ENCODE measurements at regions not wholly inside any gene's neighbourhood (a gene's known extent, or its start where the extent isn't known, plus 50 kb on each side); places are given as distances from the start of the nearest gene placed in this dataset.

DNA sequence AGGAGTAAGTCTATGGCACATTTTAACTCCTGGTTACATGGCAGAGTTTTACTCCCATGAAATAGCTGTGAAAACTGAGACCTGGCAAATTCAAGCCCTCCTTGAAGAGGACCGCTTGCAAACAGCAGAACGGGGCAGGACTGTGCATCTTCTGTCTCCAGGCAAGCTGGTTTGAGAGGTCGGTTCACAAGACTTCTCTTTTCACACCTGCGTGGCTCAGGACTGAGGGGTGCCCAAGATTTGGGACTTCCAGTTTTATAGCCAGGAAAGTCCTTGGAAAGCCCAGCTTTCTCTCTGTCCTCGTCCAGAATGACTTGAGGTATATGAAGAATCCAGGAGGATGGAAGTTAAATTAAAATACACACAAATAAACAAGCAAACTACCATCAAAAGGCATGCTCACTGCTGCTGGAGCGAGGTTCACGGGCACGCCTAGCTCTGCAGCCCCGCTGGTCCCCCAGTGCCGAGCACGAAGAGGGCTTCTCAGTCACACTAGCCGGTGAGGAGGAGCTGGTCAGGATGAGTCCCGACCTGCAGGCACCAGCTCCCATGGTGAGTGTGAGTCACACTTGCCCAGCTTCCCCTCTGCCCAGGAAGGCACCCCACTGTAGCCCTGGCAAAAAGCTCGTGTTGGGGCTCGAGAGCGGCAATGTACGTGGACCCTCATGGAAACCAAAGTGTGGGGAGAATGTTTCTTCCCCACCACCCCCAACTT is 1382.4 kb downstream of the BRD1 start:
- no peak overlapping the region for H3K27ac Mint-ChIP-seq
- no peaks in the 10 kb centered on the region for H3K9me3 Mint-ChIP-seq
- Histone ChIP-seq H3K27ac (ENCODE audit: low read depth, low read length) (no peak overlapping the region), H3K27me3 (ENCODE audit: insufficient read depth, low read length, poor library complexity, severe bottlenecking) (no peaks in the 10 kb centered on the region), H3K9me3 (ENCODE audit: low read length) (no peaks in the 10 kb centered on the region), H3K36me3 (ENCODE audit: insufficient read depth, low read length) (no peaks in the 10 kb centered on the region), H3K4me1 (ENCODE audit: insufficient read depth, low read length) (no peaks in the 10 kb centered on the region), H3K4me3 (ENCODE audit: low read length) (no peak overlapping the region)
- H3K4me3 Mint-ChIP-seq: no peak overlapping the region
- DNase-seq: no peak
- ChIA-PET POLR2A (no interaction called here), CTCF (no interaction called here)
- no peaks in the 10 kb centered on the region for H3K36me3 Mint-ChIP-seq
- peaks cover 0 to 5% of the 10 kb centered on the region in 2 donors for H3K27me3 Mint-ChIP-seq
- no peaks in the 10 kb centered on the region for H3K4me1 Mint-ChIP-seq

DNA sequence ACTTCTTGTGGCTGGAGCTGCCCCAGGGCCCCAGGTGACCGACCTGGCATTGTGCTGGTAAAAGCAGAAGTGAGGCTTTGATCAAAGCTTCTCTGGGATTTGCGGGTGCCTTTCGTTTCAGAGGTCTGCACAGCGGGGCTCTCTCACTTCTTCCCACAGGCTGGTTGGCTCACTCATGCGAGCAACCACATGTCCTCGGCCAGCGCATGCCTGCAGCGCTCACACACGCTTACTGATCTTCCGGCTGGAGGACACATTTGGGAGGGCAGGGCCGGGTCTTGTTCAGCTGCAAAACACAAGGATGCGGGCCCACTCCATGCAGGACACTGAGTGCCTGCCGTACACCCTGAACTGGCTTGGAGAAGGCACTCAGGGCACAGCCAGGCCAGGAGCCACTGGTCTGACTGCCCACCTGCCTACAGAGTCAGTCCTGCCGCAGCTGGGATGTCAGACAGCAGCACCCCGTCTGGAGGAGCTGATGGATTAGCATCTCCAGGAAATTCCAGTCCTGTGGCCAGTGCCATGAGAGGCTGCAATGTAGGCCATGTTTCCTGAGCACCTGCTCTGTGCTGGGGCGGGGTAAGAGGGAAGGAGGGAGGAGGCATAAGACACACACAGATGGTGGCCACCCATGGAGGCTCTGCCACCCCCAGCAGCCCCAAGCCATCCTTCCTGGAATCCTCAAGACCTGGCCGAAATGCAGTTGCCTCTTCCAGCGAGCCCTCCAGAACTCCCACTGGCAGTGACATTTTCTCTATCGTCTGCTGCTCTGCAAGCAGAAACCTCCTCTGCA is 1383.2 kb downstream of the BRD1 start:
- Mint-ChIP-seq H3K27ac (no peak overlapping the region), H3K27me3 (no peaks in the 10 kb centered on the region)
- POLR2A ChIA-PET: no interaction called here

DNA sequence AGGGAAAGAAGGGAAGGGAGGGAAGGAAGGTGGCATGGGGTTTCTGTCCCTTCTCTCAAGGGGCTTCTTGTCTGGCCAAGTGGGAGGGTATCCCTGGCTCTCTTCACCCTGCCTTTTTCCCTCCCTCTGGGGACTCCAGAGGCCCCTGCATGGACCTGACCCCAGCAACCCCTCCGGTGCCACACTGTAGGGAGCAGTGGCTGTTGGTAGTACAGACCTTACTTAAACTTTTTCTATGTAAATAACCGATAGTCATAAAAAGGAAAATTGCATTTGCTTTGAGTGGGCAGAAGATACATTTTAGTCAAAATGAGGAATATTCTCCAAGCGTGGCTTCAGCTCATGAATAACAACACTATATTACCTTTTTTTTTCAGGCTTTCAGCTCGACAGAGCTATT is 1384.0 kb downstream of the BRD1 start:
- no peaks in the 10 kb centered on the region for H3K9me3 Mint-ChIP-seq
- H3K27ac Mint-ChIP-seq: no peak overlapping the region
- Histone ChIP-seq H3K4me1 (ENCODE audit: insufficient read depth, low read length) (no peaks in the 10 kb centered on the region), H3K4me3 (ENCODE audit: low read length) (no peak overlapping the region), H3K27ac (ENCODE audit: low read depth, low read length) (no peak overlapping the region), H3K36me3 (ENCODE audit: insufficient read depth, low read length) (no peaks in the 10 kb centered on the region), H3K27me3 (ENCODE audit: insufficient read depth, low read length, poor library complexity, severe bottlenecking) (no peaks in the 10 kb centered on the region), H3K9me3 (ENCODE audit: low read length) (no peaks in the 10 kb centered on the region)
- DNase-seq: no peak
- POLR2A ChIA-PET: no interaction called here
- no peaks in the 10 kb centered on the region for H3K27me3 Mint-ChIP-seq
- H3K4me1 Mint-ChIP-seq: no peaks in the 10 kb centered on the region
- CTCF ChIA-PET: no interaction called here
- no peaks in the 10 kb centered on the region for H3K36me3 Mint-ChIP-seq
- no peak overlapping the region for H3K4me3 Mint-ChIP-seq

More for the DNA sequence above, 1383.2 kb downstream of the BRD1 start:
- Histone ChIP-seq H3K36me3 (ENCODE audit: insufficient read depth, low read length) (no peaks in the 10 kb centered on the region), H3K4me3 (ENCODE audit: low read length) (no peak overlapping the region), H3K4me1 (ENCODE audit: insufficient read depth, low read length) (no peaks in the 10 kb centered on the region), H3K9me3 (ENCODE audit: low read length) (no peaks in the 10 kb centered on the region), H3K27me3 (ENCODE audit: insufficient read depth, low read length, poor library complexity, severe bottlenecking) (no peaks in the 10 kb centered on the region), H3K27ac (ENCODE audit: low read depth, low read length) (no peak overlapping the region)
- Mint-ChIP-seq H3K4me1 (no peaks in the 10 kb centered on the region), H3K4me3 (no peak overlapping the region), H3K9me3 (no peaks in the 10 kb centered on the region), H3K36me3 (no peaks in the 10 kb centered on the region)
- no peak for DNase-seq
- CTCF ChIA-PET: no interaction called here

DNA sequence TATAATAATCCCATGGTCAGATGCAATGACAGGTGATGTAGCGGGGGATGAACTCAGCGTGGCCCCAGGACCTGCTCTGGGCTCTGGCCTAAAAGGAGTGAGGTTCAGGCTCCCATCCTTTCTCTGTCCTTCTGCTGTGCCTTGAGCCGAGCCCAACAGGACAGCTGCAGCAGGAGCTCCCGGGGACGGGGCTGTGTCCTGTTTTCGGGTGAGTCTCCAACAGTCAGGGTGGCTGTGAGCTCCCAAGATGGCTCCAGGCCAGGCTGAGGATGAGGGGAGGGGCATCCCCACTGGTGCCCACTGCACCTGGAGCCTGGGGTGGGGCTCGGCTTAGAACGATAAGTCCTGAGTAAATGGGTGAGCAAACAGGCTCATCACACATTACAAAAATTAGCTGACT is 1385.0 kb downstream of the BRD1 start:
- Mint-ChIP-seq H3K9me3 (no peaks in the 10 kb centered on the region), H3K27ac (no peak overlapping the region), H3K4me3 (no peak overlapping the region), H3K36me3 (no peaks in the 10 kb centered on the region), H3K4me1 (no peaks in the 10 kb centered on the region), H3K27me3 (no peaks in the 10 kb centered on the region)
- Histone ChIP-seq H3K9me3 (ENCODE audit: low read length) (no peaks in the 10 kb centered on the region), H3K36me3 (ENCODE audit: insufficient read depth, low read length) (no peaks in the 10 kb centered on the region), H3K4me1 (ENCODE audit: insufficient read depth, low read length) (no peaks in the 10 kb centered on the region), H3K27me3 (ENCODE audit: insufficient read depth, low read length, poor library complexity, severe bottlenecking) (no peaks in the 10 kb centered on the region), H3K4me3 (ENCODE audit: low read length) (no peak overlapping the region), H3K27ac (ENCODE audit: low read depth, low read length) (no peak overlapping the region)
- POLR2A ChIA-PET: no interaction called here
- no peak for DNase-seq
- CTCF ChIA-PET: no interaction called here

DNA sequence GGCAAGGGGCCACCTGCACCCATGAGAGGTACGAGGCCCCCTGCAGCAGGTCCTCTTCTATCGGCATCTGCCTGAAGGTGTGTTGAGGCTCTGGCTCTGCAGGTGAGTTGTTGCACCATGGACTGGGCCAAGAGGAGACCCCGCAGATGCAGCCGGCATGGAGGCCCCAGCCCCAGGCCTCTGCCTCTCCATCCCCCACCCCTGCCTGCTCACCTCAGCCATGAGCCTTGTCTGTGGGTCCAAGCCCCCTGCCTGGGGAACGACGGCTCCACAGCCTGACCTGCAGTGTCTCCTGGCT is 1386.2 kb downstream of the BRD1 start:
- CTCF ChIA-PET: no interaction called here
- POLR2A ChIA-PET: no interaction called here
- no peak overlapping the region for H3K27ac ChIP-seq (ENCODE audit: low read depth, low read length)
- no peak overlapping the region for H3K4me3 ChIP-seq (ENCODE audit: low read length)
- no peaks in the 10 kb centered on the region for H3K27me3 ChIP-seq (ENCODE audit: insufficient read depth, low read length, poor library complexity, severe bottlenecking)
- Mint-ChIP-seq H3K27me3 (no peaks in the 10 kb centered on the region), H3K36me3 (no peaks in the 10 kb centered on the region), H3K27ac (no peak overlapping the region), H3K4me3 (no peak overlapping the region), H3K4me1 (no peaks in the 10 kb centered on the region), H3K9me3 (no peaks in the 10 kb centered on the region)
- no peaks in the 10 kb centered on the region for H3K4me1 ChIP-seq (ENCODE audit: insufficient read depth, low read length)
- DNase-seq: peak in 1 of 5 donors; percentile 30
- H3K9me3 ChIP-seq (ENCODE audit: low read length): no peaks in the 10 kb centered on the region
- H3K36me3 ChIP-seq (ENCODE audit: insufficient read depth, low read length): no peaks in the 10 kb centered on the region

DNA sequence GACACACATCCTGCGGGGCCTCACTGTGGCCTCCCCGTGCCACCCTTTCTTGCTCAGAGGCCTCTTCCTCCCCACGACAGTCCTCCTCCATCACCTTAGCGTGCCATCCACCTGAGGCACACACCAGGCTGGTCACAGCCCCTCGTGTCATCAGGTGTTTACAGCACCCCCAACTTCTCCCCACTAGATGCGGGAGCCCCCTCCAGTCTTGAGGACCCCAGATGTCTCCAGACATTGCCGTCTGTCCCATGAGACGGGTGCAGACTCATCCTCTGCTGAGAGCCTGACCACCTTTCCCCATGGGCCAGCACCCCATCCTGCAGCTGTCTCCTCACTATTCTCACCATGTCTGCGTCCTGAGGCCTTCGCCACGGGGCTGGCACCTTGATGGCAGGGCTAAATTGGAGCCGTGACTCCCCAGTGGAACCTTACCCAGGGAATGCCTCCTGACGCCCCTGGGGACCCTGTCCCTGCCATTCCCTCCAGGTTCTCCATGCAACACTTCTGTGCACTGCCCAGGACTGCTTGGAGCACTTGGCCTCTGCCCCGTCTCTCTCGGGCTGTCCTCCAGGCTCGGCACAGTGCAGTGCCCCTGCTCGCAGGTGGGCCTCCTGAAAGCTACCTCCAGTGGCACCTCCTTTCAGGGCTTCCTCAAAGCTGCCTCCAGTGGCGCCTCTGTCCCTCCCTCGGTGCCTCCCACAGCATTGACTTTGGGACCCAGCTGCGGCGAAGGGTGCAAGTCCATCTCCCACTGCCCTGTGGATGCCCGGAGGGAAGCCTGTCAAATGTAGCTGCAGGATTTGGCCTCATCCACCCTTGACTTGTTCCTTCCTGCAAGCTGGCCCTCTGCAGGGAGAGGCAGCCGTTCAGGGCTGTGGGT is 1386.8 kb downstream of the BRD1 start:
- ChIA-PET POLR2A (no interaction called here), CTCF (no interaction called here)
- H3K36me3 Mint-ChIP-seq: no peaks in the 10 kb centered on the region
- Histone ChIP-seq H3K27me3 (ENCODE audit: insufficient read depth, low read length, poor library complexity, severe bottlenecking) (no peaks in the 10 kb centered on the region), H3K9me3 (ENCODE audit: low read length) (no peaks in the 10 kb centered on the region), H3K27ac (ENCODE audit: low read depth, low read length) (no peak overlapping the region), H3K4me3 (ENCODE audit: low read length) (no peak overlapping the region), H3K4me1 (ENCODE audit: insufficient read depth, low read length) (no peaks in the 10 kb centered on the region), H3K36me3 (ENCODE audit: insufficient read depth, low read length) (no peaks in the 10 kb centered on the region)
- no peaks in the 10 kb centered on the region for H3K9me3 Mint-ChIP-seq
- H3K4me3 Mint-ChIP-seq: no peak overlapping the region
- H3K27me3 Mint-ChIP-seq: no peaks in the 10 kb centered on the region
- H3K4me1 Mint-ChIP-seq: no peaks in the 10 kb centered on the region
- H3K27ac Mint-ChIP-seq: no peak overlapping the region
- DNase-seq: peak in 1 of 5 donors; percentile 32

DNA sequence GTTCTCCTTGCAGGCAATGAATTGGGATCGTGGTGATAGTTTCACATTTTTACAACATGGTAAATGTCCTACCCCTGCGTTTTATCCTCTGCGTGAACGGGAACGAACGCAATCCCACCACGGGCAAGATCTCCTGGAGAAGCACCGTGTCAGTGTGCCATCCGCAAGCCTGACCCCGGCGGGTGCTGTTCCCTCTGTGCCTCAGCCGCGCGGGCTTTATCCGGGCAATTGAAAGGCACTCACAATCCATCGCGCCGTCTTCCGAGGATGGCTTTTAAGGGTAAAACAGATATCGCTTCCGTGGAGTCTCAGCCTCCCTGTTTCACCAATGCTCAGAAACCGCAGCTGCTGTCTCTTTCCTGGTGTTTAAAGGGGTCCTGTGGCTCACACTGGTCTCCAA is 1387.5 kb downstream of the BRD1 start:
- Mint-ChIP-seq H3K9me3 (no peaks in the 10 kb centered on the region), H3K36me3 (no peaks in the 10 kb centered on the region), H3K4me3 (no peak overlapping the region), H3K4me1 (no peaks in the 10 kb centered on the region), H3K27me3 (no peaks in the 10 kb centered on the region), H3K27ac (no peak overlapping the region)
- no peak overlapping the region for H3K4me3 ChIP-seq (ENCODE audit: low read length)
- no peaks in the 10 kb centered on the region for H3K36me3 ChIP-seq (ENCODE audit: insufficient read depth, low read length)
- POLR2A ChIA-PET: no interaction called here
- no peak for DNase-seq
- H3K27ac ChIP-seq (ENCODE audit: low read depth, low read length): no peak overlapping the region
- CTCF ChIA-PET: no interaction called here
- no peaks in the 10 kb centered on the region for H3K4me1 ChIP-seq (ENCODE audit: insufficient read depth, low read length)
- H3K9me3 ChIP-seq (ENCODE audit: low read length): no peaks in the 10 kb centered on the region
- H3K27me3 ChIP-seq (ENCODE audit: insufficient read depth, low read length, poor library complexity, severe bottlenecking): no peaks in the 10 kb centered on the region

DNA sequence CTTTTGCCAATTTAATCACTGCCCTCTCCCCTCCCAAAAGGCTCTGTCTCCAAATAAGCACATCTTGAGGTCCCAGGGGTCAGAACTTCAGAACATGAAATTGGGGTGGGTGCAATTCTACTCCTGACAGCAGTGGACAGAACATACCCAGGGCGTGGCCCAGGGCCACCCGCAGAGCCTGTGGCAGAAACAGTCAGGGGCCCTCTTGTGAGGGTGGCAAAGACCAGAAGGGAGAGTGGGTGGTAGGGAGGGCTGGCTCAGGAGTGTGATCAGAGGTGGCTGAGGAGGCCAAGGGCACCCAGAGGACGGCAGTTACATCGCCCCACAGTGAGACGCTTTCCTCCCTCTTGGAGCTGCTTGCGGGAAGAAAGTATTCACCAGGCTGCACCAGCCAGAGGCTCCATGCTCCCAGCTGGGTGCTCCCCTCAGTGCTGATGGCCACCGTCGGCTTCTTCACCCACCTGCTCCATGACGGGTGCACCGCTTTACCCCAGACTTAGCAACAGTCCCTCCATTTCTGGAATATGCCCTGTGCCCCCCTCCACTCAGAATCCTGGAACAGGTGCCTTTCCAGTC is 1388.0 kb downstream of the BRD1 start:
- H3K4me1 Mint-ChIP-seq: no peaks in the 10 kb centered on the region
- CTCF ChIA-PET: no interaction called here
- H3K36me3 Mint-ChIP-seq: no peaks in the 10 kb centered on the region

More for the DNA sequence above, 1388.0 kb downstream of the BRD1 start:
- Mint-ChIP-seq H3K27me3 (no peaks in the 10 kb centered on the region), H3K4me3 (no peak overlapping the region), H3K9me3 (no peaks in the 10 kb centered on the region), H3K27ac (no peak overlapping the region)
- Histone ChIP-seq H3K27me3 (ENCODE audit: insufficient read depth, low read length, poor library complexity, severe bottlenecking) (no peaks in the 10 kb centered on the region), H3K27ac (ENCODE audit: low read depth, low read length) (no peak overlapping the region), H3K4me3 (ENCODE audit: low read length) (no peak overlapping the region), H3K4me1 (ENCODE audit: insufficient read depth, low read length) (no peaks in the 10 kb centered on the region), H3K9me3 (ENCODE audit: low read length) (no peaks in the 10 kb centered on the region), H3K36me3 (ENCODE audit: insufficient read depth, low read length) (no peaks in the 10 kb centered on the region)
- POLR2A ChIA-PET: no interaction called here
- DNase-seq: no peak

All from CD8-positive, alpha-beta memory T cell (primary cell).